BE2C (cell line): ENCODE measurements at regions not wholly inside any gene's neighbourhood (a gene's known extent, or its start where the extent isn't known, plus 50 kb on each side); places are given as distances from the start of the nearest gene placed in this dataset.

Source experiments
- DNase-seq: peaks from one replicate; pipeline ENCODE4 v3.0.0-alpha.2; 2020
- H3K27me3 ChIP-seq: fragments of 250-450 bp; sonication (Bioruptor Pico); 2 replicates; pipeline ENCODE4 v1.5.1; 2020; ENCODE audit warnings: mild to moderate bottlenecking
- H3K36me3 ChIP-seq: fragments of 250-450 bp; sonication (Bioruptor Pico); 2 replicates; pipeline ENCODE4 v1.5.1; 2020; ENCODE audit warnings: mild to moderate bottlenecking
- H3K4me1 ChIP-seq: fragments of 250-450 bp; sonication (Bioruptor Pico); 2 replicates; pipeline ENCODE4 v1.5.1; 2020
- H3K4me3 ChIP-seq: 2 replicates; pipeline ENCODE4 v1.5.1; 2011; ENCODE audit warnings: low read depth, low read length
- H3K9me3 ChIP-seq: fragments of 250-450 bp; sonication (Bioruptor Pico); 2 replicates; pipeline ENCODE4 v1.5.1; 2020
- CTCF ChIP-seq: IDR thresholded peaks from 2 replicates; pipeline ENCODE4 v1.5.1; 2012; ENCODE audit warnings: mild to moderate bottlenecking, low read depth, low read length

GRCh38 chr11:119989159-119989821 is 148.6 kb downstream of the TRIM29 start:
- H3K36me3 ChIP-seq, result no peaks in the 10 kb centered on the region
- peaks cover 18% of the 10 kb centered on the region for H3K4me1 ChIP-seq
- no peak overlapping the region for H3K4me3 ChIP-seq
- no peak for TF ChIP-seq CTCF
- H3K9me3 ChIP-seq, result no peaks in the 10 kb centered on the region
- H3K27me3 ChIP-seq, result no peaks in the 10 kb centered on the region
- no peak for DNase-seq

- Histone ChIP-seq H3K9me3 (no peaks in the 10 kb centered on the region), H3K27me3 (no peaks in the 10 kb centered on the region), H3K4me1 (peaks cover 11% of the 10 kb centered on the region), H3K4me3 (no peak overlapping the region), H3K36me3 (no peaks in the 10 kb centered on the region)
- DNase-seq, result no peak
- no peak for TF ChIP-seq CTCF
Observed at GRCh38 chr11:119985551-119985950, 152.4 kb downstream of the TRIM29 start.

GRCh38 chr11:119983816-119984215 is 154.1 kb downstream of the TRIM29 start:
- no peaks in the 10 kb centered on the region for H3K9me3 ChIP-seq
- TF ChIP-seq CTCF, result no peak
- no peak overlapping the region for H3K4me3 ChIP-seq
- peaks cover 8% of the 10 kb centered on the region for H3K4me1 ChIP-seq
- no peaks in the 10 kb centered on the region for H3K36me3 ChIP-seq
- no peak for DNase-seq
- no peaks in the 10 kb centered on the region for H3K27me3 ChIP-seq

GRCh38 chr11:119983240-119983732 is 154.6 kb downstream of the TRIM29 start:
- no peak for DNase-seq
- peak; percentile 24 for TF ChIP-seq CTCF
- H3K27me3 ChIP-seq, result no peaks in the 10 kb centered on the region
- H3K36me3 ChIP-seq, result no peaks in the 10 kb centered on the region
- no peak overlapping the region for H3K4me3 ChIP-seq
- peaks cover 8% of the 10 kb centered on the region for H3K4me1 ChIP-seq
- H3K9me3 ChIP-seq, result no peaks in the 10 kb centered on the region

GRCh38 chr11:119982517-119983239 is 155.2 kb downstream of the TRIM29 start:
- TF ChIP-seq CTCF, result no peak
- Histone ChIP-seq H3K4me3 (no peak overlapping the region), H3K36me3 (no peaks in the 10 kb centered on the region), H3K9me3 (no peaks in the 10 kb centered on the region), H3K27me3 (no peaks in the 10 kb centered on the region), H3K4me1 (peaks cover 12% of the 10 kb centered on the region)
- peak; percentile 44 for DNase-seq

- no peaks in the 10 kb centered on the region for H3K9me3 ChIP-seq
- H3K4me3 ChIP-seq, result no peak overlapping the region
- H3K27me3 ChIP-seq, result no peaks in the 10 kb centered on the region
- no peak for TF ChIP-seq CTCF
- peaks cover 30% of the 10 kb centered on the region for H3K4me1 ChIP-seq
- no peak for DNase-seq
- no peaks in the 10 kb centered on the region for H3K36me3 ChIP-seq
Observed at GRCh38 chr11:119980431-119980830, 157.5 kb downstream of the TRIM29 start.
